Fibroblast of lung (primary cell): ENCODE measurements at regions not wholly inside any gene's neighbourhood (a gene's known extent, or its start where the extent isn't known, plus 50 kb on each side); places are given as distances from the start of the nearest gene placed in this dataset.

Experiments used
- DNase-seq, 2 donors: peaks; one replicate each; pipeline versions ENCODE4 v3.0.0 to v3.0.0-alpha.2; 2010; ENCODE audit warnings: low read depth in 2 of 2
- H2AFZ ChIP-seq: 2 replicates; pipeline ENCODE4 v1.5.1; 2012; ENCODE audit warnings: low read length, control low read depth, inconsistent platforms
- H3K27ac ChIP-seq: 2 replicates; pipeline ENCODE4 v1.5.1; 2011; ENCODE audit warnings: low read length, control low read depth; ENCODE audit not compliant: insufficient read depth
- H3K27me3 ChIP-seq: 2 replicates; pipeline ENCODE4 v1.5.1; 2011; ENCODE audit warnings: mild to moderate bottlenecking, low read length; ENCODE audit not compliant: control insufficient read depth, insufficient read depth
- H3K36me3 ChIP-seq: 2 replicates; pipeline ENCODE4 v1.5.1; 2011; ENCODE audit warnings: low read length; ENCODE audit not compliant: control insufficient read depth, insufficient read depth
- H3K4me1 ChIP-seq: 2 replicates; pipeline ENCODE4 v1.5.1; 2011; ENCODE audit warnings: low read length; ENCODE audit not compliant: control insufficient read depth, insufficient read depth; ENCODE audit errors: extremely low read depth
- H3K4me2 ChIP-seq: 2 replicates; pipeline ENCODE4 v1.5.1; 2011; ENCODE audit warnings: low read length, control low read depth; ENCODE audit not compliant: insufficient read depth; ENCODE audit errors: extremely low read depth
- H3K4me3 ChIP-seq, 4 experiments: fragments of 200-600 bp in 1 of 4; sonication (generic) in 1 of 4; replicated peaks in 1 of 4; 2 replicates each; pipeline ENCODE4 v1.5.1; 2011 to 2016; ENCODE audit warnings: low read length in 4 of 4, low read depth in 3 of 4, mild to moderate bottlenecking in 3 of 4, control low read depth in 2 of 4, inconsistent platforms in 1 of 4, mixed read lengths in 1 of 4; ENCODE audit not compliant: insufficient read depth in 1 of 4; ENCODE audit errors: control extremely low read depth in 1 of 4
- H3K79me2 ChIP-seq: 2 replicates; pipeline ENCODE4 v1.5.1; 2012; ENCODE audit warnings: mild to moderate bottlenecking, low read length, inconsistent platforms; ENCODE audit not compliant: control insufficient read depth, insufficient read depth
- H3K9ac ChIP-seq: 2 replicates; pipeline ENCODE4 v1.5.1; 2011; ENCODE audit warnings: mild to moderate bottlenecking, low read length, control low read depth; ENCODE audit not compliant: insufficient read depth
- H3K9me3 ChIP-seq: 2 replicates; pipeline ENCODE4 v1.5.1; 2012; ENCODE audit warnings: low read depth, low read length; ENCODE audit not compliant: control insufficient read depth, insufficient read depth
- H4K20me1 ChIP-seq: 2 replicates; pipeline ENCODE4 v1.5.1; 2011; ENCODE audit warnings: low read length; ENCODE audit not compliant: control insufficient read depth, insufficient read depth; ENCODE audit errors: extremely low read depth
- EZH2 ChIP-seq: IDR thresholded peaks from 2 replicates; pipeline ENCODE4 v1.5.1; 2012; ENCODE audit warnings: low read length, control low read depth, mild to moderate bottlenecking; ENCODE audit errors: missing control alignments
- TF ChIP-seq, protein P1 (sequence below), 2 donors: IDR thresholded peaks in 1 of 2; conservative IDR thresholded peaks in 1 of 2; 1 replicate in 1 of 2; 2 replicates in 1 of 2; pipeline ENCODE4 v1.5.1; 2011 to 2012; ENCODE audit warnings: low read length in 2 of 2, control low read depth in 1 of 2, inconsistent platforms in 1 of 2, low read depth in 1 of 2, mild to moderate bottlenecking in 1 of 2

DNA sequence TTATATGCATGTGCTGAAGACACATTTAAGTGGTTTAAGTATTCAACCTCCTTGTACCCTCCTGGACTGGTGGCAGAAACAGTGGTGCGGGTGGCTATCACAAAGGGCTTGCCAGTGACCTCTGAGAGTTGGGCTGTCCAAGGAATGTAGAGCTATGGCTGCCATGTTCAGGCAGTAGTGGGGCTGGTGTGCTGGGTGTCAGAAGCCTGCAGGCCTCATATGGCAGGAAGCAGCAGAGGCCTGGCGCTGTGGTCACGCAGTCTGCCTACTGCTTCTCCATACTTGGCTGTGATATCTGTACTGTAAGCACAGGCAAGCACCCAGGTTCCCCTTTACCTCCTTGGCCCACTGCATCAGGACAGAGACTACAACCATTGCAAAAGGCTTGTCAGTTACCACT is 870.0 kb downstream of the LRRIQ3 start:
- TF ChIP-seq EZH2: no peak
- TF ChIP-seq, protein P1, sequence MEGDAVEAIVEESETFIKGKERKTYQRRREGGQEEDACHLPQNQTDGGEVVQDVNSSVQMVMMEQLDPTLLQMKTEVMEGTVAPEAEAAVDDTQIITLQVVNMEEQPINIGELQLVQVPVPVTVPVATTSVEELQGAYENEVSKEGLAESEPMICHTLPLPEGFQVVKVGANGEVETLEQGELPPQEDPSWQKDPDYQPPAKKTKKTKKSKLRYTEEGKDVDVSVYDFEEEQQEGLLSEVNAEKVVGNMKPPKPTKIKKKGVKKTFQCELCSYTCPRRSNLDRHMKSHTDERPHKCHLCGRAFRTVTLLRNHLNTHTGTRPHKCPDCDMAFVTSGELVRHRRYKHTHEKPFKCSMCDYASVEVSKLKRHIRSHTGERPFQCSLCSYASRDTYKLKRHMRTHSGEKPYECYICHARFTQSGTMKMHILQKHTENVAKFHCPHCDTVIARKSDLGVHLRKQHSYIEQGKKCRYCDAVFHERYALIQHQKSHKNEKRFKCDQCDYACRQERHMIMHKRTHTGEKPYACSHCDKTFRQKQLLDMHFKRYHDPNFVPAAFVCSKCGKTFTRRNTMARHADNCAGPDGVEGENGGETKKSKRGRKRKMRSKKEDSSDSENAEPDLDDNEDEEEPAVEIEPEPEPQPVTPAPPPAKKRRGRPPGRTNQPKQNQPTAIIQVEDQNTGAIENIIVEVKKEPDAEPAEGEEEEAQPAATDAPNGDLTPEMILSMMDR (conservative IDR thresholded peaks at IDR 0.05 in 1 of 2, IDR thresholded peaks at IDR 0.05 in 1 of 2; ENCODE audit: low read depth in 1 of 2, low read length in 2 of 2): no peak
- H3K9ac ChIP-seq: no peak overlapping the region

DNA sequence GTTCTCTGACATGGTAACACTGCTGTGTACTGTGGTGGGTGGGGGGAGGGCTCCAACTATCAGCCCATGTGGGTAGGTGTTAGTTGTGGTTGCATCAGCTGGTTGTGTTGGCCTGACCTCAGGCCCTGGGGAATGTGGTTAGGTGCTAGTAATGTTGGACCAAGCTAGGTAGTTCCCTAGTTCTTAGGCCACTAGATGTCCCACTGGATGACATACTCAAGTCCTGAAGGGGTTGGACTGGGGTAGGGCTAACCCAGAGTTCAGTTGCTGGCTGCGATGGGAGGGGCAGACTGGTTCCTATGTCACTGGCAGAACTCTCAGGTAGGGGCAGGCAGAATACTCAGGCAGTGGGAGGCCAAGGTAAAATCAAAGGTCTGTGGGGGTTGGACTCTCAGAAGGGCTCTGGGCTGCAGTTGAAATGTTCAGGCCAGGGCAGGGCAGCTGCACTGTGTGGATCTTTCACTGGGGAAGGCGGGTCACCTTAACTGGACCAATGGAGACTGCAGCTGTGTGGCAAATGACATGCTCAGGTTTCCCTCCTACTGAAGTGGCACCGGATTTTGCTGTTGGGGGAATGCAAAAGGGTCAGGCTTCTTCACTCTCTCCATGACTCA is 870.7 kb downstream of the LRRIQ3 start:
- no peaks in the 10 kb centered on the region for H3K79me2 ChIP-seq
- H3K36me3 ChIP-seq: no peaks in the 10 kb centered on the region
- DNase-seq: no peak
- no peak overlapping the region for H3K4me2 ChIP-seq
- H3K4me3 ChIP-seq: no peak overlapping the region
- H4K20me1 ChIP-seq: no peaks in the 10 kb centered on the region
- H3K9me3 ChIP-seq: no peaks in the 10 kb centered on the region
- H3K4me1 ChIP-seq: no peaks in the 10 kb centered on the region
- H3K9ac ChIP-seq: no peak overlapping the region
- TF ChIP-seq, protein P1 (conservative IDR thresholded peaks at IDR 0.05 in 1 of 2, IDR thresholded peaks at IDR 0.05 in 1 of 2; ENCODE audit: low read depth in 1 of 2, low read length in 2 of 2): no peak
- TF ChIP-seq EZH2: no peak
- H3K27ac ChIP-seq: no peak overlapping the region
- no peak overlapping the region for H2AFZ ChIP-seq
- H3K27me3 ChIP-seq: no peaks in the 10 kb centered on the region

More for the DNA sequence above, 870.0 kb downstream of the LRRIQ3 start:
- no peak overlapping the region for H2AFZ ChIP-seq
- no peaks in the 10 kb centered on the region for H4K20me1 ChIP-seq
- H3K27ac ChIP-seq: no peak overlapping the region
- no peaks in the 10 kb centered on the region for H3K36me3 ChIP-seq
- DNase-seq: no peak
- H3K4me3 ChIP-seq: no peak overlapping the region
- H3K4me1 ChIP-seq: no peaks in the 10 kb centered on the region
- no peaks in the 10 kb centered on the region for H3K9me3 ChIP-seq
- no peaks in the 10 kb centered on the region for H3K27me3 ChIP-seq
- H3K79me2 ChIP-seq: no peaks in the 10 kb centered on the region
- no peak overlapping the region for H3K4me2 ChIP-seq

DNA sequence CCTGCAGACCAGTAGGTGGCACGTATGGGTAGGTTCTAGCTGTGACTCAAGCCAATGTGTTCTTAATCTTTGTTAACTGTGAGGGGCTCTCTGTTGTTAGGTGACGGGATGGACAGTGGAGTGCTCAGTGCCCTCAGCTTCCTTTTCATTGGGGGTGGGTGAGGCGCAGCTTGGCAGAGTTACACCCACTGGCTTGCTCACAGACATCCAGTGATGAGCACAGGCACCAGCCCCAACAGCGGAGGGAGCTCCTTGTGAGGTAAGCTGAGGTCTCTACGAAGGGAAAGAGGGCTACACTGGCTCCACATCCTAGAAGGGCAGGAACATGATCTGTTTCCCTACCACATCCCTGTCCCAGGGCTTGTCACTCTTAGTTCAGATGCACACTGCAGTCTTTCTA is 871.3 kb downstream of the LRRIQ3 start:
- DNase-seq: no peak
- TF ChIP-seq, protein P1 (conservative IDR thresholded peaks at IDR 0.05 in 1 of 2, IDR thresholded peaks at IDR 0.05 in 1 of 2; ENCODE audit: low read depth in 1 of 2, low read length in 2 of 2): no peak
- TF ChIP-seq EZH2: no peak
- H3K27me3 ChIP-seq: no peaks in the 10 kb centered on the region
- H4K20me1 ChIP-seq: no peaks in the 10 kb centered on the region
- no peak overlapping the region for H3K4me2 ChIP-seq
- no peak overlapping the region for H2AFZ ChIP-seq
- H3K36me3 ChIP-seq: no peaks in the 10 kb centered on the region
- no peaks in the 10 kb centered on the region for H3K79me2 ChIP-seq
- H3K9ac ChIP-seq: no peak overlapping the region
- H3K4me1 ChIP-seq: no peaks in the 10 kb centered on the region
- H3K27ac ChIP-seq: no peak overlapping the region
- H3K4me3 ChIP-seq: no peak overlapping the region
- no peaks in the 10 kb centered on the region for H3K9me3 ChIP-seq
